NCI-H146 treated with DMSO at 0.1 percent for 48 hours (cell line): ENCODE measurements at regions not wholly inside any gene's neighbourhood (a gene's known extent, or its start where the extent isn't known, plus 50 kb on each side); places are given as distances from the start of the nearest gene placed in this dataset.
"Not testable (repeated sequence)": the region's sequence is repeated elsewhere in the genome, so short reads cannot be mapped to it uniquely, and the experiment has no call there.

Experiments
- DNase-seq: peaks from one replicate; lab custom pipeline; 2025; ENCODE audit not compliant: unreplicated experiment; lab: John Stamatoyannopoulos, UW

DNA sequence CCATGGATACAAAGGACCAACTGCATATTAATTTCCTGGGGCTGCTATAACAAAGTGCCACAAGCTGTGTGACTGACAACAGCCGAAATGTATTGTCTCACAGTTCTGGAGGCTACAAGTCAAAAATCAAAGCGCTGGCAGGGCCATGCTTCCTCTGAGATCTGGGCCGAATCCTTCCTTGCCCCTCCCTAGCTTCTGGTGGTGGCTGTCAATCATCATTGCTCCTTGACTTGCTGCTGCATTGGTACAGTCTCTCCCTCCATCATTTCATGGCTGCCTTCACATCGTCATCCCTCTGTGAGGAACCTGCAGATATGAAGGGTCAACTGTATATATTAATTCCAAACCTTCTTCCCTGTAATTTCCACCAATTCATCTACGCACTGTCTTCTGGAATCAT is 118.3 kb downstream of the EXOC5 start:
- DNase-seq = no peak

GRCh38 chr14:57139173-57139572 is 129.5 kb downstream of the EXOC5 start:
- no peak for DNase-seq

DNA sequence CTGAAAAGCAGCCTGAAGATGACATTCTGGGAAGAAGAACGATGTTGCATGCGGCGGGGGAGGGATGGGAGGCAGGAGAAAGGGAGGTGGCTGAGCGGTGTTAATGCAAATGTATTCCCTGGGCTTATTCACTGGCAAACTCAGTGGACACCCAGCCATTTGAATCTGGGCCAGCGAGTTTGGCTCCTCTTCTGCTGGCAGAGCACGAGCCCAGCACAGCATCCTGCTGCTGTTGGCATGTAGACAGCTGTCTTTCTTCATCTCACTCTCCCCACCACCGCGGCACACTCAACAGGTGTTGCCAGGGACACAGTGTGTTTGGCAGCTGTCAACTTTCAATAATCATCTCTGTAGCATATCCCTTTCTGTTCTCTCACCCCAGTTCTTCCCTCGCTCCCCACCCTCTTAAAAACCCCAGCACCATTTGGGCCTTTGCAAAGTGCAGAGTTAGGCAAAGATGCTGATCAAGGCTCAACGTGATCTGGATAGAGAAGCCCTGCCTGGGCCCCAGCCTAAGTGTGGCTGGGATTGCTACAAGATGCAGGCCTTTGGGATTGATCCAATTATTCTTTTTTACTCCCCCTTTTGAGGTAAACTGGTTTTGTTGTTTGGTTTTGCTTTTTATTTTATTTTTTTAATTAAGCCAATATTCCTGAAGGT is 131.9 kb downstream of the EXOC5 start:
- no peak for DNase-seq

GRCh38 chr14:57127809-57128208 is 140.9 kb downstream of the EXOC5 start:
- not testable (repeated sequence) for DNase-seq

- peak; percentile 43 for DNase-seq
Measured at GRCh38 chr14:57122129-57122528, 146.6 kb downstream of the EXOC5 start.

DNA sequence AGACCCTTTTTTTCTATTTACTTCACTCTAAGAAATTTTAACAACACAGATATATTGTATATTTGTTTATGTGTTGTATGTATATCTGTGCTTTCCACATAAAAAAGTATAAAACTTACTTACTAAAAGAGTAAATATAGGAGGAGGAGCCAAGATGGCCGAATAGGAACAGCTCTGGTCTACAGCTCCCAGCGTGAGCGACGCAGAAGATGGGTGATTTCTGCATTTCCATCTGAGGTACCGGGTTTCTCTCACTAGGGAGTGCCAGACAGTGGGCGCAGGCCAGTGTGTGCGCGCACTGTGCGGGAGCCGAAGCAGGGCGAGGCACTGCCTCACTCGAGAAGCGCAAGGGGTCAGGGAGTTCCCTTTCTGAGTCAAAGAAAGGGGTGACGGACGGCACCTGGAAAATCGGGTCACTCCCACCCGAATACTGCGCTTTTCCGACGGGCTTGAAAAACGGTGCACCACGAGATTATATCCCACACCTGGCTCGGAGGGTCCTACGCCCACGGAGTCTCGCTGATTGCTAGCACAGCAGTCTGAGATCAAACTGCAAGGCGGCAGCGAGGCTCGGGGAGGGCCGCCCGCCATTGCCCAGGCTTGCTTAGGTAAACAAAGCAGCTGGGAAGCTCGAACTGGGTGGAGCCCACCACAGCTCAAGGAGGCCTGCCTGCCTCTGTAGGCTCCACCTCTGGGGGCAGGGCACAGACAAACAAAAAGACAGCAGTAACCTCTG is 156.5 kb downstream of the EXOC5 start:
- DNase-seq = not testable (repeated sequence)

DNA sequence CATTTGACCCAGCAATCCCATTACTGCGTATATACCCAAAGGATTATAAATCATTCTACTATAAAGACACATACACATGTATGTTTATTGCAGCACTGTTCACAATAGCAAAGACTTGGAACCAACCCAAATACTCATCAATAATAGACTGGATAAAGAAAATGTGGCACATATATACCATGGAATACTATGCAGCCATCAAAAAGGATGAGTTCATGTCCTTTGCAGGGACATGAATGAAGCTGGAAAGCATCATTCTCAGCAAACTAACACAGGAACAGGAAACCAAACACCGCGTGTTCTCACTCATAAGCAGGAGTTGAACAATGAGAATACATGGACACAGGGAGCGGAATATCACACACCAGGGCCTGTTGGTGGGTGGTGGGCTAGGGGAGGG is 158.3 kb downstream of the EXOC5 start:
- DNase-seq = not testable (repeated sequence)

GRCh38 chr14:57091030-57091608 is 177.6 kb downstream of the EXOC5 start:
- no peak for DNase-seq

DNA sequence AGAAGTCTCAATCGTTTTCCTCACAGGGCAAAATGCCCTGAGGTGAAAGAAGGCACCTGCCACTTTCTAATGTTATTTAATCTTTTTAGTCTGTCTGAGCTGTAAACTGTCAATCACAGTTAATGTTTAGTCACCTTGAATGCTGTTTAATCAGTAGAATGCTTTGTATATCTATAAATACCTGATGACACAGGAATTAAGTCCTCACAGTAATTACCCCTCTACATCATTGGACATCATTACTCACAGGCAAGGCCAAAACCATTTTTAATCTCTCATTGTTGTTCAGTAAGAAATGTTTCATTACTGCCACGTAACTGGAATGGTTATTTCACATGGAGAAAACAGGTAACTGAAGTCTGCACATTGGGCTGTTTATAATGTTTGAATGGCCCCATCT is 178.8 kb downstream of the EXOC5 start:
- peak; percentile 95 for DNase-seq

DNA sequence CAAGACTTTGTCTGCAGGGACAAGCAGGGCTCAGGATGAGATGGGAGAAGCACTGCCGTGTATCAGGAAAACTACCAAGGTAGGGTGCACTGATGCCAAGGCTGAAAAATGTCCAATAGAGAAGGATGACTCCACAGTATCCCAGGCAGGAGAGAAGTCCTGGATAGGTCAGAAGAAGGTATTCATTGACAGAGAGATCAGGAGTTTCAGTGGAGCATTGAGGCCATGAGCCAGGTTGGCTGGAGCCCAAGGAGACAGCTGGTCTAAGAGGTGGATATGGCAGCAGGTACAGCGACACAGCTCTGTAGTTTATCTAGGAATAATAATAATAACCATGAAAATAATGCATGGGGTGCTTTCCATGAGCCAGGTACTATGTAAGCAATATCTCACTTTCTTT is 180.9 kb downstream of the EXOC5 start:
- no peak for DNase-seq

DNA sequence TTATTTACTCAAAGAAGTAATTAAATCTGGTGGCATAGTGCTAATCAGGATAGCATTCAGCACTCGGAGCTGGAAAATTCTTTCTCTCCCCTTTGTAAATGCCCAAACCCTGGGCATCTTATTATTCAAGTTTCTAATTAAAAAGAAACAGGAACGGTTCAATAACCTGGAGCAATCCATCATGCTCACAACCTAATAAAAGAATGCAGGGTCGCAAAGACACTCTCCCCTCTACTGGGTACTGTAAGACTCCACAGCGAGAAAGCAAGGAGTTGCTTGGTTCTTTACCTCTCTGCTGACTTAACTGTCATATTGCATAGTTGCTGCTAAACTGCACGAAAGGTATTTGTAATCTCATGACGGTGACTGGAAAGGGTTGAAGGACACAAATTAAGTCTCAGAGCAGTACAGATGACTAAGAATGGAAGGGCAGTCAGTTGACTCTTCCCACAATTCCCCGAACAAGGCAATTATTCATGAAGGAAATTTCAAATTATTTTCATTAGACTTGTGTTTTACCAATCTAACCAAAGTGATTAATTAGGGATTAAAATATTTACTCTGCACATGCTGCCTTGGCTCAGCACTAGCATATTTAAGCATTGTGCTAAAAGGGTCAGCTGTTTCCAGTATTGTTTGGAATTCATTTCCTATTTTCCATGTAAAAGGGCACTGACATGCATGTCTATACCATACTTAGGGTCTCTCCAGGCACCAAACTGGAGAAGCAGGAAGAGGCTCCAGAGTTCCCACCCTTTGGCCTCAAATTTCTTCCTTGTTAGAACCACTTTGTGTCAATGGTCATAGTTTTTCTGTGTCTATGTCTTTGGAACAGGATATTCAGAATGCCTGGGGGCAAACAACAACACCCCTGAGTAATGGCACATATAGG is 182.2 kb downstream of the EXOC5 start:
- no peak for DNase-seq

DNA sequence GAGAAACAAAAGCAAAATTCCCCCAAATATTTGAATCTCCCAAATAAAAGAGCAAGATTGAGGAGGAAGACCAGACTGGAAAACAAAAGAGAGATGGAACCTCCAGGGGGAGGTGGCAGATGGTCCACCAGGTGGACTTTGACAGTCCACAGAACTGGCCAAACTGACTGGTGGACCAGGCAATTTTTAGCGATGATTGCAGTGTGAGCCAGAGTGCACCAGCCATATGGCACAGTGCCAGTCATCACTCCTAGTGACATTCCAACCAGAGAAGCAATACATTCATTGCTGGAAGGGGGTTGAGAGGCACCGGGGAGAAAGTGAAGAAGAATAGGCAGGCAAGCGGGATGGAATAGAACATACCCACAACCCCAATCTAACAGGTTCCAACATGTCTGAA is 182.9 kb downstream of the EXOC5 start:
- peak; percentile 50 for DNase-seq

GRCh38 chr14:57085043-57085442 is 183.7 kb downstream of the EXOC5 start:
- no peak for DNase-seq

- DNase-seq = no peak
Measured at GRCh38 chr14:57080691-57081090, 188.0 kb downstream of the EXOC5 start.

GRCh38 chr14:57078054-57078453 is 190.7 kb downstream of the EXOC5 start:
- DNase-seq = no peak

GRCh38 chr14:57073986-57074385 is 194.7 kb downstream of the EXOC5 start:
- DNase-seq = no peak

GRCh38 chr14:57071639-57072038 is 197.1 kb downstream of the EXOC5 start:
- DNase-seq = no peak

DNA sequence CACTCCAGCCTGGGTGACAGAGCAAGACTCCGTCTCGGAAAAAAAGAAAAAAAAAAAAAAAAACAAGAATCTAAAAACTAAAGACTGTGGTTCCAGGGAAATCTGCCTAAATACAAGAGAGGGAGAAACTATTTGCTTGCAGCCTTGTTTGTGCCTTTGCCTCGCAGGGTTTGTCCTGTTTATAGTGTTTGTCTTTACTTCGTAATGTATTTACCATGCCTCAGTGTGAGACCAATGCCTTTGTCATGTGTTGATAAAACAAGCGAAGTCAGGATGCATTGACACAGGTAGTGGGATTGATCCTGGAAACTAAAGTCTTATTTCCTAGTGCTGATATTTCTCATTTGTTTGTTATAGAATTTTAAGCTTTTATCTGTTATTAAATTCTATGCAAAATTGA is 199.0 kb downstream of the EXOC5 start:
- no peak for DNase-seq

DNA sequence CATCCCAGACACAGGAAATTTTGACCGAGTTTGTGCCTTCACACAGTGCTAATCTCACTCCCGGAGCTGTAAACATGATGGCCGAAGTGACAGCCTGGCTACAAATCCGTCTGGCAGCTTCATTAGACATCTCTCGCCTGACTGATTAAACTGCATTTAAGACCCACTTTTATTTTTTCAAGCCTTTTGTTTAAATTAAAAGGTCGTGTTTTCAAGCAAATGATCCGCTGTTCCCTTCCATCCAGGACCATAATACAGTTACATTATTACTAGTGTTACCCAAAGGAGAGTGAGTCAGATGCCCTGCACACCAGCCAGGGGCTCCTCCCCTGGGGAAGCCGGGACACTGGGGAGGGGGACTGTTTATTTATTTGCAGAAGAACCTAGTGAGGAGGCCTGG is 200.2 kb downstream of the EXOC5 start:
- no peak for DNase-seq

- DNase-seq = peak; percentile 5
Measured at GRCh38 chr14:57066887-57067513, 201.7 kb downstream of the EXOC5 start.

GRCh38 chr14:57066463-57066862 is 202.2 kb downstream of the EXOC5 start:
- no peak for DNase-seq
